ENCODE measurements at regions not wholly inside any gene's neighbourhood (a gene's known extent, or its start where the extent isn't known, plus 50 kb on each side); places are given as distances from the start of the nearest gene placed in this dataset.
A peak's percentile ranks its signal among the peaks of the same experiment; 100 is the strongest.

DNA sequence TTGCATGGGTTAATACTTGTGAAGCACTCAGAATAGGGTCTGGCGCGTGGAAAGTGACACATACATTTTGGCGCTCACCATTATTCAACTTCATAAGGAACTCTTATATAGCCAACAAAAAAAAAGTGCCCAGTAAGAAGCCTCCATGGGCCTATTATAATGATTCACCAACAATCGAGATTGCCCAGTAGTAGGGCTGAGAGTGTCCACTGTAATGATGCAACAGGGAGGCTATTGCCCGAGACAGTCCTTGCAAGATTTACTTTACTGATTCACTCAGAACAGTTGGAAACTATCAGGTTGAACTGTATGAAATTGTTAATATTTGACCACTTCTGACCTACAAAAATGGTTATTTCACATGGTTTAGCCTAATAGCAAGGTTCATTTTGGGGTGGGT, 86.0 kb downstream of the PJA1 start:
- H2AK5ac ChIP-seq (ENCODE audit: low read length): no peak overlapping the region
- no peak overlapping the region for H3K9ac ChIP-seq (ENCODE audit: low read length)
- H2BK5ac ChIP-seq (ENCODE audit: low read depth, low read length, poor library complexity): no peak overlapping the region
- H3K23ac ChIP-seq (ENCODE audit: low read length): no peak overlapping the region
- H3K79me1 ChIP-seq (ENCODE audit: low read length): peaks cover 4% of the 10 kb centered on the region
- H4K8ac ChIP-seq (ENCODE audit: low read depth, low read length): no peak overlapping the region
- H2BK12ac ChIP-seq (ENCODE audit: low read length): no peak overlapping the region
- H3K4me1 ChIP-seq (ENCODE audit: control insufficient read depth in 1 of 2, insufficient read depth in 2 of 2, low read length in 2 of 2): peaks cover 16 to 26% of the 10 kb centered on the region in 2 experiments
- peak in 1 of 2 donors; percentile 8 for DNase-seq
- no peak overlapping the region for H3K4me2 ChIP-seq (ENCODE audit: low read length)
- no peak overlapping the region for H4K12ac ChIP-seq (ENCODE audit: low read depth, low read length)
- no peaks in the 10 kb centered on the region for H3K36me3 ChIP-seq (ENCODE audit: control insufficient read depth in 1 of 2, insufficient read depth in 2 of 2, low read length in 2 of 2)
- WGBS (ENCODE audit: extremely low coverage, insufficient coverage, insufficient read length): no CpG with 5 or more reads among the region's 5 CpGs
- H2BK120ac ChIP-seq (ENCODE audit: insufficient read depth, low read length, poor library complexity): no peak overlapping the region
- H4K91ac ChIP-seq (ENCODE audit: low read depth, low read length): no peak overlapping the region
- no peak overlapping the region for H2AFZ ChIP-seq (ENCODE audit: insufficient read depth, low read length, poor library complexity)
- no peaks in the 10 kb centered on the region for H3K79me2 ChIP-seq (ENCODE audit: control insufficient read depth, insufficient read depth, low read length, poor library complexity)
- H3K27ac ChIP-seq (ENCODE audit: low read depth, low read length): no peak overlapping the region
- no peak overlapping the region for H3K18ac ChIP-seq (ENCODE audit: low read length)
- H3K27me3 ChIP-seq (ENCODE audit: insufficient read depth, low read length): no peaks in the 10 kb centered on the region
- H3K9me3 ChIP-seq (ENCODE audit: insufficient read depth, low read depth, low read length): no peaks in the 10 kb centered on the region
- H3K14ac ChIP-seq (ENCODE audit: low read length): no peak overlapping the region
- no peak overlapping the region for H3K4me3 ChIP-seq (ENCODE audit: low read depth, low read length)
- no peak overlapping the region for H3K4ac ChIP-seq (ENCODE audit: low read depth, low read length)

GRCh38 chrX:69077895-69078455, 87.3 kb downstream of the PJA1 start:
- H3K79me1 ChIP-seq (ENCODE audit: low read length): peaks cover 4% of the 10 kb centered on the region
- H3K4ac ChIP-seq (ENCODE audit: low read depth, low read length): no peak overlapping the region
- no peak overlapping the region for H2BK12ac ChIP-seq (ENCODE audit: low read length)
- no peak overlapping the region for H3K27ac ChIP-seq (ENCODE audit: low read depth, low read length)
- H3K9me3 ChIP-seq (ENCODE audit: insufficient read depth, low read depth, low read length): no peaks in the 10 kb centered on the region
- no peak overlapping the region for H2BK5ac ChIP-seq (ENCODE audit: low read depth, low read length, poor library complexity)
- H4K8ac ChIP-seq (ENCODE audit: low read depth, low read length): no peak overlapping the region
- H2BK120ac ChIP-seq (ENCODE audit: insufficient read depth, low read length, poor library complexity): no peak overlapping the region
- no peak overlapping the region for H2AFZ ChIP-seq (ENCODE audit: insufficient read depth, low read length, poor library complexity)
- H4K12ac ChIP-seq (ENCODE audit: low read depth, low read length): no peak overlapping the region
- DNase-seq: no peak
- no peak overlapping the region for H3K9ac ChIP-seq (ENCODE audit: low read length)
- no peaks in the 10 kb centered on the region for H3K79me2 ChIP-seq (ENCODE audit: control insufficient read depth, insufficient read depth, low read length, poor library complexity)
- no peaks in the 10 kb centered on the region for H3K36me3 ChIP-seq (ENCODE audit: control insufficient read depth in 1 of 2, insufficient read depth in 2 of 2, low read length in 2 of 2)
- no peak overlapping the region for H3K4me3 ChIP-seq (ENCODE audit: low read depth, low read length)
- no peak overlapping the region for H3K14ac ChIP-seq (ENCODE audit: low read length)
- no peak overlapping the region for H4K91ac ChIP-seq (ENCODE audit: low read depth, low read length)
- H2AK5ac ChIP-seq (ENCODE audit: low read length): no peak overlapping the region
- H3K4me2 ChIP-seq (ENCODE audit: low read length): no peak overlapping the region
- no peak overlapping the region for H3K23ac ChIP-seq (ENCODE audit: low read length)
- no CpG with 5 or more reads among the region's 6 CpGs for WGBS (ENCODE audit: extremely low coverage, insufficient coverage, insufficient read length)
- peaks cover 7 to 16% of the 10 kb centered on the region in 2 experiments for H3K4me1 ChIP-seq (ENCODE audit: control insufficient read depth in 1 of 2, insufficient read depth in 2 of 2, low read length in 2 of 2)
- no peaks in the 10 kb centered on the region for H3K27me3 ChIP-seq (ENCODE audit: insufficient read depth, low read length)
- no peak overlapping the region for H3K18ac ChIP-seq (ENCODE audit: low read length)

GRCh38 chrX:69076088-69076487, 89.2 kb downstream of the PJA1 start:
- Histone ChIP-seq H4K8ac (ENCODE audit: low read depth, low read length) (no peak overlapping the region), H3K79me2 (ENCODE audit: control insufficient read depth, insufficient read depth, low read length, poor library complexity) (no peaks in the 10 kb centered on the region), H3K9me3 (ENCODE audit: insufficient read depth, low read depth, low read length) (no peaks in the 10 kb centered on the region), H3K4me2 (ENCODE audit: low read length) (no peak overlapping the region), H3K27ac (ENCODE audit: low read depth, low read length) (no peak overlapping the region), H2AK5ac (ENCODE audit: low read length) (no peak overlapping the region), H3K18ac (ENCODE audit: low read length) (no peak overlapping the region), H3K14ac (ENCODE audit: low read length) (no peak overlapping the region), H3K79me1 (ENCODE audit: low read length) (no peaks in the 10 kb centered on the region), H3K4ac (ENCODE audit: low read depth, low read length) (no peak overlapping the region), H3K27me3 (ENCODE audit: insufficient read depth, low read length) (no peaks in the 10 kb centered on the region), H4K91ac (ENCODE audit: low read depth, low read length) (no peak overlapping the region), H2BK12ac (ENCODE audit: low read length) (no peak overlapping the region), H3K9ac (ENCODE audit: low read length) (no peak overlapping the region), H3K23ac (ENCODE audit: low read length) (no peak overlapping the region), H3K36me3 (ENCODE audit: control insufficient read depth in 1 of 2, insufficient read depth in 2 of 2, low read length in 2 of 2) (no peaks in the 10 kb centered on the region), H3K4me3 (ENCODE audit: low read depth, low read length) (no peak overlapping the region), H2BK120ac (ENCODE audit: insufficient read depth, low read length, poor library complexity) (no peak overlapping the region), H4K12ac (ENCODE audit: low read depth, low read length) (no peak overlapping the region), H2AFZ (ENCODE audit: insufficient read depth, low read length, poor library complexity) (no peak overlapping the region), H3K4me1 (ENCODE audit: control insufficient read depth in 1 of 2, insufficient read depth in 2 of 2, low read length in 2 of 2) (peaks cover 0 to 11% of the 10 kb centered on the region in 2 experiments), H2BK5ac (ENCODE audit: low read depth, low read length, poor library complexity) (no peak overlapping the region)
- no peak for DNase-seq
- no CpG with 5 or more reads among the region's 2 CpGs for WGBS (ENCODE audit: extremely low coverage, insufficient coverage, insufficient read length)

GRCh38 chrX:69074726-69075125, 90.5 kb downstream of the PJA1 start:
- no peak overlapping the region for H2AFZ ChIP-seq (ENCODE audit: insufficient read depth, low read length, poor library complexity)
- no peak overlapping the region for H3K4me2 ChIP-seq (ENCODE audit: low read length)
- H3K9ac ChIP-seq (ENCODE audit: low read length): no peak overlapping the region
- DNase-seq: no peak
- no peak overlapping the region for H3K27ac ChIP-seq (ENCODE audit: low read depth, low read length)
- H3K4me3 ChIP-seq (ENCODE audit: low read depth, low read length): no peak overlapping the region
- no CpG with 5 or more reads among the region's 3 CpGs for WGBS (ENCODE audit: extremely low coverage, insufficient coverage, insufficient read length)
- no peak overlapping the region for H3K4ac ChIP-seq (ENCODE audit: low read depth, low read length)
- H2BK120ac ChIP-seq (ENCODE audit: insufficient read depth, low read length, poor library complexity): no peak overlapping the region
- no peak overlapping the region for H2AK5ac ChIP-seq (ENCODE audit: low read length)
- H4K8ac ChIP-seq (ENCODE audit: low read depth, low read length): no peak overlapping the region
- no peak overlapping the region for H4K12ac ChIP-seq (ENCODE audit: low read depth, low read length)
- no peaks in the 10 kb centered on the region for H3K79me1 ChIP-seq (ENCODE audit: low read length)
- no peaks in the 10 kb centered on the region for H3K27me3 ChIP-seq (ENCODE audit: insufficient read depth, low read length)
- no peak overlapping the region for H2BK12ac ChIP-seq (ENCODE audit: low read length)
- H4K91ac ChIP-seq (ENCODE audit: low read depth, low read length): no peak overlapping the region
- H3K23ac ChIP-seq (ENCODE audit: low read length): no peak overlapping the region
- H2BK5ac ChIP-seq (ENCODE audit: low read depth, low read length, poor library complexity): no peak overlapping the region
- no peak overlapping the region for H3K18ac ChIP-seq (ENCODE audit: low read length)
- H3K4me1 ChIP-seq (ENCODE audit: control insufficient read depth in 1 of 2, insufficient read depth in 2 of 2, low read length in 2 of 2): peaks cover 0 to 9% of the 10 kb centered on the region in 2 experiments
- no peaks in the 10 kb centered on the region for H3K36me3 ChIP-seq (ENCODE audit: control insufficient read depth in 1 of 2, insufficient read depth in 2 of 2, low read length in 2 of 2)
- H3K14ac ChIP-seq (ENCODE audit: low read length): no peak overlapping the region
- H3K9me3 ChIP-seq (ENCODE audit: insufficient read depth, low read depth, low read length): no peaks in the 10 kb centered on the region
- H3K79me2 ChIP-seq (ENCODE audit: control insufficient read depth, insufficient read depth, low read length, poor library complexity): no peaks in the 10 kb centered on the region
